MCF 10A (cell line): ENCODE measurements at regions not wholly inside any gene's neighbourhood (a gene's known extent, or its start where the extent isn't known, plus 50 kb on each side); places are given as distances from the start of the nearest gene placed in this dataset.
"Not testable (repeated sequence)": the region's sequence is repeated elsewhere in the genome, so short reads cannot be mapped to it uniquely, and the experiment has no call there.

Source experiments
- BruUV-seq: library from RNA; stranded (reverse); fragments of 400-500 nt; replicated peaks from 2 replicates; lab custom pipeline; 2021; lab: Mats Ljungman, UMichigan
- CTCF ChIA-PET: fragments of 300-600 bp; sonication (Branson Sonifier 250); formaldehyde crosslinking; extraction: SDS; loops from one replicate; lab custom pipeline; 2021; ENCODE audit warnings: antibody characterized with exemption, inconsistent platforms; lab: Yijun Ruan, JAX
- POLR2A ChIA-PET: fragments of 300-600, 350-650 bp; sonication (Branson Sonifier 250); formaldehyde crosslinking; extraction: SDS; loops from one replicate; lab custom pipeline; 2020; ENCODE audit warnings: antibody characterized with exemption, inconsistent platforms; lab: Yijun Ruan, JAX
- DNase-seq: peaks from one replicate; pipeline ENCODE4 v3.0.0-alpha.2; 2018; ENCODE audit not compliant: unreplicated experiment
- H3K27ac Mint-ChIP-seq: one replicate; pipeline ENCODE4 v1.8.0; 2022; ENCODE audit warnings: mild to moderate bottlenecking, low read depth, mixed read lengths; ENCODE audit not compliant: unreplicated experiment
- H3K27me3 Mint-ChIP-seq: one replicate; pipeline ENCODE4 v1.8.0; 2022; ENCODE audit warnings: mixed read lengths; ENCODE audit not compliant: insufficient read depth, unreplicated experiment
- H3K36me3 Mint-ChIP-seq: one replicate; pipeline ENCODE4 v1.8.0; 2022; ENCODE audit warnings: mild to moderate bottlenecking, moderate library complexity, mixed read lengths; ENCODE audit not compliant: insufficient read depth, unreplicated experiment
- H3K4me1 Mint-ChIP-seq: one replicate; pipeline ENCODE4 v1.8.0; 2022; ENCODE audit warnings: mixed read lengths; ENCODE audit not compliant: insufficient read depth, unreplicated experiment
- H3K4me3 Mint-ChIP-seq: one replicate; pipeline ENCODE4 v1.8.0; 2022; ENCODE audit warnings: mild to moderate bottlenecking, moderate library complexity, mixed read lengths; ENCODE audit not compliant: unreplicated experiment
- H3K9me3 Mint-ChIP-seq: one replicate; pipeline ENCODE4 v1.8.0; 2022; ENCODE audit warnings: mixed read lengths; ENCODE audit not compliant: unreplicated experiment
- CTCF ChIP-seq: fragments of 200-600 bp; IDR thresholded peaks from one replicate; pipeline ENCODE4 v1.8.0; 2022; ENCODE audit warnings: antibody characterized with exemption, mild to moderate bottlenecking; ENCODE audit not compliant: unreplicated experiment
- intact Hi-C: fragments of 100-400 bp; cut with micrococcal nuclease; formaldehyde crosslinking; loops from 2 replicates; pipeline ENCODE4 v1.14.1; 2022

DNA sequence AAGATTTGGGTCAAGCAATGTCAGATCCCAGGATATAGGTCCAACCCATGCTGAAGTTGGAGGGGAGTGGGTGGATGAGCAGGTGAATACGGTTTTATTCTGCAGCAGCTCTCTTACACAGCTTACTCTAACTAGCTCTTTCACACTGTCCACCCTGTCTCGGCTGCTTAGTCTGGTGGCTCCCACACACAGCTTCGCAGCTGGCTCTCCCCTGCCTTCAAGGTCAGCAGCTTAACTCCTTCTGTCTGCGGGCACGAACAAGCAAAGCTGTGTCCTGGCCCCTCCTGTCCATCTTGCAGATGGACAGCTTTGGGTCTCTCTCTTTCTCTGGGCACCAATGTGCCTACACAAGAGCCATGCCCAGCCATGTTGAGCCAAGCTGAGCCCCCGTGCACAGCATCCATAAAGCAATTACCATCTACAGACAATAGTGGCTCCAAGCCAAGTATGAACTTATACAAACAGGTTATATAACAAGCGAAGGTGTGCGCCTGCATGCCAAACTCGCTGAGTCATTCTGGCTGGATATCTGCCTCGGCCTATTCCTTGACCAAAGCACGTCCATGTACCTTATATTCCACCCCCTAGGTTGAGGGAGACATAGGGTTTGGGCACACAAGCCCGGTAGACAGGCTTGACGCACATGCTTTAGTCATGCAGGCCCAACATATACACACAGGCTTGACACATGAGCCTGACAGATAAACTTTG lies 1307.8 kb upstream of the RAG2 start:
- Mint-ChIP-seq H3K4me3 (no peak overlapping the region), H3K4me1 (no peaks in the 10 kb centered on the region), H3K27me3 (no peaks in the 10 kb centered on the region), H3K36me3 (no peaks in the 10 kb centered on the region), H3K27ac (peak overlapping the region; percentile 3), H3K9me3 (no peaks in the 10 kb centered on the region)
- ChIA-PET CTCF (interaction anchor here (0.7 to 1.9 kb wide), 3 partner anchors 10 to 1469 kb away, joined by 3 to 4 read pairs (median 4); no protein-coding TSS in a partner anchor), POLR2A (interaction anchor here (0.6 to 1.2 kb wide), 3 partner anchors 15 to 1449 kb away, joined by 3 to 4 read pairs (median 4); no protein-coding TSS in a partner anchor)
- no peak for TF ChIP-seq CTCF
- intact Hi-C loops: no loop called here
- BruUV-seq: no TSS peak
- peak; percentile 83 for DNase-seq

DNA sequence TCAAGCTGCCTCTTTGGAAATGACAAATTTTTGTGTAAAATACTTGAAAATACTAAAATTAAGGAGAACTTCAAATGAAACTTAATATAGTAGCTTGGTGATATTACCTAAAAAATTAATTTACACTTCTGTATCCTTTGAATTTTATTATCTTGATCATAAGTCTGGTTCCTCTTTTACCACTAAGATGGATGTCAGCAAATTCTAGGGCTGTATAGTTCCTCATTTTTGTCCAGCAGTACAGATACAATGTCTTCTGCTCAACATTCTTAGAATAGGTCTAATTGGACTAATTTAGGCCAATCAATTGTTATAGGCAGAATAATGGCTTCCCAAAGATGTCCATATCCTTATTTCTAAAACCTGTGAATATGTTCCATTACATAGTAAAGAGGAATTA lies 1298.0 kb upstream of the RAG2 start:
- Mint-ChIP-seq H3K9me3 (peaks cover 14% of the 10 kb centered on the region), H3K4me3 (no peak overlapping the region), H3K36me3 (peaks cover 6% of the 10 kb centered on the region), H3K27me3 (no peaks in the 10 kb centered on the region), H3K27ac (no peak overlapping the region), H3K4me1 (no peaks in the 10 kb centered on the region)
- no TSS peak for BruUV-seq
- no peak for TF ChIP-seq CTCF
- no peak for DNase-seq
- POLR2A ChIA-PET: interaction anchor here (0.8 kb wide), 1 partner anchor 13 kb away, joined by 4 read pairs; no protein-coding TSS in a partner anchor
- CTCF ChIA-PET: interaction anchor here (0.6 to 0.7 kb wide), 2 partner anchors 68 to 893 kb away, joined by 3 read pairs; no protein-coding TSS in a partner anchor
- intact Hi-C loops: no loop called here

GRCh38 chr11:37881741-37882140 lies 1283.7 kb upstream of the RAG2 start:
- no peaks in the 10 kb centered on the region for H3K9me3 Mint-ChIP-seq
- POLR2A ChIA-PET: interaction anchor here (0.7 kb wide), 4 partner anchors 109 to 1054 kb away, joined by 3 to 5 read pairs (median 3); no protein-coding TSS in a partner anchor
- no peaks in the 10 kb centered on the region for H3K27me3 Mint-ChIP-seq
- BruUV-seq: no TSS peak
- peak; percentile 52 for DNase-seq
- peak overlapping the region; percentile 75 for H3K27ac Mint-ChIP-seq
- CTCF ChIA-PET: no interaction called here
- no peak for TF ChIP-seq CTCF
- intact Hi-C loops: no loop called here
- no peak overlapping the region for H3K4me3 Mint-ChIP-seq
- peaks cover 5% of the 10 kb centered on the region for H3K4me1 Mint-ChIP-seq
- H3K36me3 Mint-ChIP-seq: no peaks in the 10 kb centered on the region

GRCh38 chr11:37861671-37862070 lies 1263.6 kb upstream of the RAG2 start:
- no TSS peak for BruUV-seq
- CTCF ChIA-PET: interaction anchor here (0.9 kb wide), 1 partner anchor 13 kb away, joined by 3 read pairs; no protein-coding TSS in a partner anchor
- intact Hi-C loops: no loop called here

GRCh38 chr11:37858806-37859537 lies 1260.9 kb upstream of the RAG2 start:
- CTCF ChIA-PET, H3K9me3 Mint-ChIP-seq, intact Hi-C loops, H3K4me1 Mint-ChIP-seq, BruUV-seq, POLR2A ChIA-PET, H3K36me3 Mint-ChIP-seq, H3K27ac Mint-ChIP-seq, H3K27me3 Mint-ChIP-seq, H3K4me3 Mint-ChIP-seq, DNase-seq: not testable (repeated sequence)

More at GRCh38 chr11:37861671-37862070, 1263.6 kb upstream of the RAG2 start:
- no peaks in the 10 kb centered on the region for H3K27me3 Mint-ChIP-seq
- H3K36me3 Mint-ChIP-seq: no peaks in the 10 kb centered on the region
- POLR2A ChIA-PET: no interaction called here
- no peaks in the 10 kb centered on the region for H3K4me1 Mint-ChIP-seq
- no peak for TF ChIP-seq CTCF
- H3K27ac Mint-ChIP-seq: no peak overlapping the region
- H3K4me3 Mint-ChIP-seq: no peak overlapping the region
- no peaks in the 10 kb centered on the region for H3K9me3 Mint-ChIP-seq
- no peak for DNase-seq
